ENCODE measurements at regions not wholly inside any gene's neighbourhood (a gene's known extent, or its start where the extent isn't known, plus 50 kb on each side); places are given as distances from the start of the nearest gene placed in this dataset.

DNA sequence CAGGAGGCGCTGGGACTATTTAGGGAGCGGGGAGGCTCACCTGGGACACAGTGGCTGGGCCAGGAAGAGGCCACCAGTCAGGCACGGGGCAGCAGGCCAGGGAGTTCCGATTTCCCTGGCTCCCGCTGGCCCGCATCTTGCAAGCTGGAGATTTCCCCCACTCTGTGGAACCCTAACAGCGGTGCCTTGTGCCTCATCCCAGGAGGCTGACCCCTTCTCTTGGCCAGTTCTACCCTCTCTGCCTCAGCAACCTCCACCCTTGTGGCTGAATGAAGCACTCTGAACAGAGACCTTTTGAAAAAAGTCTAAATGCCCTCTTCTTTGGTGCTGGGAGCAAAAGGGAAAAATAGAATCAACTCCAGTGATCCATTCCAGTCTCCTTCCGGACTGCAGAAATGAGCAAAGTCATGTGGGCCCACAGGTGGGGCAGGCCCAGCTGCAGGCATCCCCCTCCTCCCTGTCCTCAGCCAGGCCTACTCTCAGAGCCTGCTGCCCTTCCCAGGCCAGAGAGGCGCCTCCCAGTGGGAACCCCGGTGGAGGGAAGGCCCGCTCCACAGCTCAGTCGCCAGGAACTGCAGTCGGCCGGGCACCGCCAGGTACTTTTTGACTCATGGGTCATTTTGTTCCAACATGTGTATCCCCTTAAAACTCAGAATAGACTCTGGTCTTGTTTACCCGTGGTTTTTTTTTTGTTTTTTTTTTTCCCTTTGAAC, 155.5 kb downstream of the ZNF248 start:
- no peak overlapping the region for H3K27ac ChIP-seq
- no peak for ATAC-seq
- WGBS, 2 donors (ENCODE audit: low coverage in 1 of 2), result 93% methylated on average over 7 of the region's 16 CpGs; no CpG with 5 or more reads in 1 of the 2 donors
- H3K9me3 ChIP-seq, result no peaks in the 10 kb centered on the region
- H3K4me3 ChIP-seq, result no peak overlapping the region
- TF ChIP-seq POLR2A (IDR thresholded peaks at IDR 0.05), result no peak
- TF ChIP-seq EP300 (IDR thresholded peaks at IDR 0.05), result no peak
- TF ChIP-seq POLR2AphosphoS5 (IDR thresholded peaks at IDR 0.05), result no peak
- TF ChIP-seq, protein P1, sequence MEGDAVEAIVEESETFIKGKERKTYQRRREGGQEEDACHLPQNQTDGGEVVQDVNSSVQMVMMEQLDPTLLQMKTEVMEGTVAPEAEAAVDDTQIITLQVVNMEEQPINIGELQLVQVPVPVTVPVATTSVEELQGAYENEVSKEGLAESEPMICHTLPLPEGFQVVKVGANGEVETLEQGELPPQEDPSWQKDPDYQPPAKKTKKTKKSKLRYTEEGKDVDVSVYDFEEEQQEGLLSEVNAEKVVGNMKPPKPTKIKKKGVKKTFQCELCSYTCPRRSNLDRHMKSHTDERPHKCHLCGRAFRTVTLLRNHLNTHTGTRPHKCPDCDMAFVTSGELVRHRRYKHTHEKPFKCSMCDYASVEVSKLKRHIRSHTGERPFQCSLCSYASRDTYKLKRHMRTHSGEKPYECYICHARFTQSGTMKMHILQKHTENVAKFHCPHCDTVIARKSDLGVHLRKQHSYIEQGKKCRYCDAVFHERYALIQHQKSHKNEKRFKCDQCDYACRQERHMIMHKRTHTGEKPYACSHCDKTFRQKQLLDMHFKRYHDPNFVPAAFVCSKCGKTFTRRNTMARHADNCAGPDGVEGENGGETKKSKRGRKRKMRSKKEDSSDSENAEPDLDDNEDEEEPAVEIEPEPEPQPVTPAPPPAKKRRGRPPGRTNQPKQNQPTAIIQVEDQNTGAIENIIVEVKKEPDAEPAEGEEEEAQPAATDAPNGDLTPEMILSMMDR (IDR thresholded peaks at IDR 0.05), result no peak
- H3K27me3 ChIP-seq, result peaks cover 3% of the 10 kb centered on the region
- no peaks in the 10 kb centered on the region for H3K4me1 ChIP-seq
- H3K36me3 ChIP-seq, result no peaks in the 10 kb centered on the region

DNA sequence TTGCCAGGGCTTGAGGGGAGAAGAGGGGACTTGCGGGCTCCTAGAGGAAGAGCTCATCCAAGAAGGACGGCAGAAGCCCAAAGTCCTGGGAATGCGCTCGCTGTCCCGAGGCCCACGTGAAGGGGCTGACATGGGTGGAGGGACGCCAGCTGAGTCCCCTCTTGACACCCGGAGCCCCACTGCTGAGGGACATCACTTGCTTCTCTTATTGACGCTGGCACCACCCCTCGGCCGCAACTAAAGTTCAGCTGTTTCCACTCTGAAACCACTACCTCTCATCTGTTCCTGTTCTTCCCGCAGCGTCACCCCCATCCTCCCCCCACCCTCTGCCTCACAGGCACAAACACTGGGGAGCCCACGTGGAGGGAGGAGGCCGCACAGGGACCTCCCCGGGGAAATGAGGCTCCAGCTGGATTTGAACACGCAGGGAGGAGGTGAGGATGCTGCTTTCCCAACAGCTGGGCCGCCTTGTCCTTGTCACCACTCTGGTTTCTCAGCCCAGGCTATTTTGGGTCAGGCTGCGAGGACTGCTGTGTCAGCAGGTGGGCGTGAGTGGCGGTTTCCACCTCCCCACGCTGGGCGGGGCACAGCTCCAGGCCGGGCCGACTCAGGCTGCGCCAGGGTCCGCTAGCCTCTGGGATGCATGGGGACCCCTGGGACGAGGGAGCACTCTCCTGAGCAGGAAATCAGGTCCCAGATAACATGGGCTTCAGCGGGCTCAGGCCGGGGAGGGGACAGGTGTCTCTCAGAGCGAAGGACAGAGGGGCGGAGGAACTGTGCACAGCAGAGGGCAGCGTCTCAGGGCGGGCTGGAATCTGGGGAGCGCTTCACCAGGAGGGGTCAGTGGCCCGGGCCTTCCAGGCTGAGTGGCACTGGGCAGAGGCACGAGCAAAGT, 156.3 kb downstream of the ZNF248 start:
- no peak for ATAC-seq
- TF ChIP-seq POLR2A (IDR thresholded peaks at IDR 0.05), result no peak
- TF ChIP-seq, protein P1 (IDR thresholded peaks at IDR 0.05), result no peak
- no peak for TF ChIP-seq EP300 (IDR thresholded peaks at IDR 0.05)
- TF ChIP-seq POLR2AphosphoS5 (IDR thresholded peaks at IDR 0.05), result no peak
- peaks cover 3% of the 10 kb centered on the region for H3K27me3 ChIP-seq
- no peaks in the 10 kb centered on the region for H3K36me3 ChIP-seq
- no peak overlapping the region for H3K4me3 ChIP-seq
- H3K9me3 ChIP-seq, result no peaks in the 10 kb centered on the region
- H3K4me1 ChIP-seq, result no peaks in the 10 kb centered on the region
- WGBS, 2 donors (ENCODE audit: low coverage in 1 of 2), result 80% methylated on average over 6 of the region's 37 CpGs; no CpG with 5 or more reads in 1 of the 2 donors
- no peak overlapping the region for H3K27ac ChIP-seq

DNA sequence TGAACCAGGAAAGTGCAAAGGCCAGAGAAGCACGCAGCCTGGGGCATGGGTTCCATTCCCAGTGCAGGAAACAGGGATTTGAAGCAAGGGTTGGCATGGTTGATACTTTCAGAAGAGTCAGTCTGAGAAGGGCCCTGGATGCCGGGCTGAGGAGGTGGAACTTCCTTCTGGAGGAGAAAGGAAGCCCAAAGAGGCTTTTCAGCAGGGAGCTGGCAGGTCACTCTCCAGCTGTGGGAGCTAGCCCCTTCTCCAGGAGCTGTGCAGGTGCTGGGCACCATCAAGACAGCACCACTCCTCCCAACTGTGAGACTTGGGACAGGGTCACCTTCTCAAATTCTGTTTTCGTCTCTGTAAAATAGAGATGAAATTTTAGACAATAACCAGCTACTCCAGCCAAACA, 169.8 kb downstream of the ZNF248 start:
- H3K9me3 ChIP-seq, result peaks cover 0 to 32% (median 0%) of the 10 kb centered on the region in 3 donors
- whole genome bisulfite sequencing, 2 donors (ENCODE audit: low coverage in 1 of 2), result 48 to 58% methylated on average over 2 of the region's 3 CpGs
- no peak for ATAC-seq
- no peaks in the 10 kb centered on the region for H3K36me3 ChIP-seq
- no peaks in the 10 kb centered on the region for H3K4me1 ChIP-seq
- no peaks in the 10 kb centered on the region for H3K27me3 ChIP-seq
- H3K27ac ChIP-seq, result no peak overlapping the region
- H3K4me3 ChIP-seq, result no peak overlapping the region
- TF ChIP-seq EP300 (IDR thresholded peaks at IDR 0.05) (no peak), POLR2A (IDR thresholded peaks at IDR 0.05) (no peak), POLR2AphosphoS5 (IDR thresholded peaks at IDR 0.05) (no peak)
- TF ChIP-seq, protein P1 (IDR thresholded peaks at IDR 0.05), result no peak

DNA sequence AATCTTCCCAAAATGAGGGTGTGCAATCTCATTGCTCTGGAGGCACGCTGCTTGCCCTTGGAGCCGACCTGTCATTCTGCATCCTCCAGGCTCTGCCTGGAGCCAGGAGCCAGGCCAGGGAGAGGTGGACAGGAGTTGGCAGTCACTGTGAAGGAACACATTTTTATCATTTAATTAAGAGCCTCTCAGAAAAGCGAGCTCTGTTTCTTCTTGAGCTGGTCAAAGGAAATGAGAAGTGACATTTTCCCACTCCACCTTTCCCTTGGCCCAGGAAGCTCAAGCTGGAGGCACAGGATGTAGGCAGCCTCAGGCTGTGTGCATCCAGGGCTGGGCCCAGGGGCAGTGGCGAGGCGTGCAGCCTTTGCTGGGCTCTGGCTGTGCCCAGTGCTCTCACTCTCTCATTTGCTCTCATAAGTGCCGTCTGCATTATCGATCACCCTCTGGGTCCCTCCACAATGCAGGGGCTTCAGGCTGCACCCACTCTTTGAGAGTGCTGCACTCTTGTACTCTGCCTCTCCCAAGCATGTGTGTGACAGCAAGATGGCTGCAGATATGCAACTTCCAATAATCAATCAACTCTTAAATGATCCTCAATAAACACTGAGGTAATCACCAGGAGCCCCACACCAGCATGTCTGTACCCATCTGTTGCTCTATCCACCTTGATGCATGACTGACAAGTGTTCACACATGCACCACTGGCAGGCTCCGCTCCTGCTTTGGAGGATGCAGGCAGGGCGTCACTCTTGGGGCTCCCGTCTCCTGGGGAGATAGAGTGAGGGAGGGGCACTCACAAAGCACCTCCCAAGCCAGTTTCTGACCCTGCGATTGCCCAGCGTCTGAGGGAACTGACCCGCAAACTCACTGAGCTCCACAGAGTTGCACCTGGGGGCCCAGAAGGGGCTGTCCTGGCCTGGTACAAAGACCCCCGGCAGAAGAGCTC, 171.4 kb downstream of the ZNF248 start:
- H3K4me3 ChIP-seq, result no peak overlapping the region
- H3K27me3 ChIP-seq, result peaks cover 5% of the 10 kb centered on the region
- H3K36me3 ChIP-seq, result no peaks in the 10 kb centered on the region
- no peaks in the 10 kb centered on the region for H3K4me1 ChIP-seq
- H3K27ac ChIP-seq, result no peak overlapping the region
- 56 to 80% methylated on average over 1 to 3 of the region's 14 CpGs for WGBS, 2 donors (ENCODE audit: low coverage in 1 of 2)
- peaks cover 0 to 30% (median 0%) of the 10 kb centered on the region in 3 donors for H3K9me3 ChIP-seq
- no peak for TF ChIP-seq POLR2AphosphoS5 (IDR thresholded peaks at IDR 0.05)
- TF ChIP-seq POLR2A (IDR thresholded peaks at IDR 0.05), result no peak
- TF ChIP-seq, protein P1 (IDR thresholded peaks at IDR 0.05), result no peak
- TF ChIP-seq EP300 (IDR thresholded peaks at IDR 0.05), result no peak
- no peak for ATAC-seq
